A673 (cell line): ENCODE measurements at regions not wholly inside any gene's neighbourhood (a gene's known extent, or its start where the extent isn't known, plus 50 kb on each side); places are given as distances from the start of the nearest gene placed in this dataset.

Experiments used
- CTCF ChIP-seq: fragments of 300-800, 200-600 bp; sonication (generic); conservative IDR thresholded peaks from 2 replicates; pipeline ENCODE4 v1.5.1; 2017; ENCODE audit warnings: low read depth, mild to moderate bottlenecking, antibody characterized with exemption, low read length, moderate library complexity, mixed read lengths
- EZH2 ChIP-seq: fragments of 200-600 bp; sonication (generic); IDR thresholded peaks from 2 replicates; pipeline ENCODE4 v1.6.1; 2017; ENCODE audit warnings: borderline replicate concordance, low read depth, mild to moderate bottlenecking, mixed read lengths, antibody characterized with exemption, low read length; ENCODE audit not compliant: poor library complexity, severe bottlenecking

- no peak for TF ChIP-seq EZH2
- no peak for TF ChIP-seq CTCF
These were observed 83.2 kb upstream of the POU2AF2 start for GRCh38 chr11:111162305-111162704.
